ENCODE measurements at regions not wholly inside any gene's neighbourhood (a gene's known extent, or its start where the extent isn't known, plus 50 kb on each side); places are given as distances from the start of the nearest gene placed in this dataset.

- DNase-seq (ENCODE audit: insufficient read length, low spot score) (no peak), FAIRE-seq (no peak)
- TF ChIP-seq CTCF (IDR thresholded peaks at IDR 0.05; ENCODE audit: insufficient read depth, missing control alignments), result no peak
Measured at GRCh38 chr6:131368198-131368911, 204.7 kb upstream of the ARG1 start.

- no peak for FAIRE-seq
- no peak for DNase-seq (ENCODE audit: insufficient read length, low spot score)
- TF ChIP-seq CTCF (IDR thresholded peaks at IDR 0.05; ENCODE audit: insufficient read depth, missing control alignments), result no peak
Measured at GRCh38 chr6:131372535-131372934, 200.5 kb upstream of the ARG1 start.

- no peak for FAIRE-seq
- DNase-seq (ENCODE audit: insufficient read length, low spot score), result no peak
- TF ChIP-seq CTCF (IDR thresholded peaks at IDR 0.05; ENCODE audit: insufficient read depth, missing control alignments), result no peak
Measured at GRCh38 chr6:131377112-131377705, 195.8 kb upstream of the ARG1 start.

- DNase-seq (ENCODE audit: insufficient read length, low spot score) (no peak), FAIRE-seq (no peak)
- no peak for TF ChIP-seq CTCF (IDR thresholded peaks at IDR 0.05; ENCODE audit: insufficient read depth, missing control alignments)
Measured at GRCh38 chr6:131378874-131379273, 194.2 kb upstream of the ARG1 start.

- no peak for FAIRE-seq
- DNase-seq (ENCODE audit: insufficient read length, low spot score), result no peak
- no peak for TF ChIP-seq CTCF (IDR thresholded peaks at IDR 0.05; ENCODE audit: insufficient read depth, missing control alignments)
Measured at GRCh38 chr6:131379948-131380347, 193.1 kb upstream of the ARG1 start.

- TF ChIP-seq CTCF (IDR thresholded peaks at IDR 0.05; ENCODE audit: insufficient read depth, missing control alignments), result no peak
- DNase-seq (ENCODE audit: insufficient read length, low spot score), result no peak
- FAIRE-seq, result no peak
Measured at GRCh38 chr6:131381052-131381708, 191.8 kb upstream of the ARG1 start.

- DNase-seq (ENCODE audit: insufficient read length, low spot score) (no peak), FAIRE-seq (no peak)
- TF ChIP-seq CTCF (IDR thresholded peaks at IDR 0.05; ENCODE audit: insufficient read depth, missing control alignments), result no peak
Measured at GRCh38 chr6:131381709-131382093, 191.3 kb upstream of the ARG1 start.

All from D721Med (cell line).